ENCODE measurements at regions not wholly inside any gene's neighbourhood (a gene's known extent, or its start where the extent isn't known, plus 50 kb on each side); places are given as distances from the start of the nearest gene placed in this dataset.

DNA sequence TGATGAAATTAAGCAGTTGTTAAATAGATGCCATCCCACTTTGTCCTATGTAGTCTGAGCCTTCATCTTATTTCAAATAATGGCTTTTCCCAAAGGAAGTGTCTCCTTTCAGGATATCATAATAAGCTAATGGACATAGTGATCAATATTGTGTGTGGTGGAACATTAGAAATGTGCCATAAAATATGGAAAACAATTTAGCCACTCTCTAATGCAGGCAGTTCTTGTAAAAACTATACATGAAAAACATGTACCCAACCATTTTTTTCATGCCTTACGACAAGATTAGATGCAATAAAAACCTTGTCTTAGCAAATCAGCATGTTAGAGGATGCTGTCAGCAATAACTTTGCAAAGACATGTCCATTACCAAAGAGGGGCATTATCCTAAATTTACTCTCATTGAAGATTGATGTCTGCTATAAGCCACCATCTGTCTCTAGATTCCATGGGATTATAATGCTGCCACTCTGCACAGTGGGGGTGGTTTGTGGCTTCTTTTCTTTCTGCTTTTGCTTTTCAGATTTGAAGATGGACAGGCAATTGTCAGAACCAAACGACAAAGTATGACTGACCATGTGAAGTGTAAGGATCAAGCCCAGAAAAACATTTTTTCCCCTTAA is 724.0 kb upstream of the ZNF608 start:
- no peak for TF ChIP-seq TEAD4 (IDR thresholded peaks at IDR 0.05)
- TF ChIP-seq RAD21 (IDR thresholded peaks at IDR 0.05; ENCODE audit: low read depth), result no peak
- TF ChIP-seq NFIC (IDR thresholded peaks at IDR 0.05), result no peak
- no peak for TF ChIP-seq TAF1 (IDR thresholded peaks at IDR 0.05; ENCODE audit: low read depth)

DNA sequence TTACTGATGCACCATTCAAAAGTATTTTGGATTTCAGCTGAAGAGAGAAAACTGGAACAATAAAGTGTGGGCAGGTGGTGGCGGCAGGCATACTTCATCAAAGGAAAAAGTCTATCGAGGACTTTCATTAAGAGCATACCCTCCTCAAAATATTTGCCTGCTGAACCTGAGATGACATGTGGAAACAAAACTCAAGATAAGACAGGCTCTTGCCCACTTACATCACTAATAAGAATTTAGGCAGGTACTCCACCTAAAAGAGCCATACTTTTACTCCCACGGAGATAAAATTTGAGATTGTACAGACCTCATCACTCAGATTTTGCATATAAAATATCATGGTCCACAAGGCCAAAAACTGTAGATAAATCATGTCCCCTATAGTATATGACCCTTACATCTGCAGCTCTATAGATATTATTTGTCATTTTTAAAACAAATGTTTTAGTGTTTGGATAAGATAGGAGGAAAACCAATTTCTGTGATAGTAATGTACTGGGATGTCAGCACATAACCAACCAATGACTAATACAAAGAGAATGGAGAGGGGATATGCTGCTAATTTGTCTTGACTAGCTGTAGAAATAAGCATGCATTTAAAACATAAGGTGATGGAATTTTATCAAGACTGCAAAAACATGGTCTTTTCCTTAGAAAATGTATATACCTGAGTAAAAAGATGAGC is 730.6 kb upstream of the ZNF608 start:
- no peak for TF ChIP-seq CREB1 (IDR thresholded peaks at IDR 0.05; ENCODE audit: low read depth)
- TF ChIP-seq REST (IDR thresholded peaks at IDR 0.05; ENCODE audit: low read depth), result no peak
- TF ChIP-seq YY1 (IDR thresholded peaks at IDR 0.05; ENCODE audit: low read depth), result no peak
- no peak for TF ChIP-seq TCF12 (IDR thresholded peaks at IDR 0.05; ENCODE audit: low read depth)
- TF ChIP-seq CEBPB (IDR thresholded peaks at IDR 0.05), result no peak
- TF ChIP-seq ZBTB7A (IDR thresholded peaks at IDR 0.05; ENCODE audit: low read depth), result no peak
- no peak for TF ChIP-seq NFIC (IDR thresholded peaks at IDR 0.05)
- no peak for TF ChIP-seq TAF1 (IDR thresholded peaks at IDR 0.05; ENCODE audit: low read depth)
- TF ChIP-seq TEAD4 (IDR thresholded peaks at IDR 0.05), result no peak
- no peak for TF ChIP-seq RAD21 (IDR thresholded peaks at IDR 0.05; ENCODE audit: low read depth)

DNA sequence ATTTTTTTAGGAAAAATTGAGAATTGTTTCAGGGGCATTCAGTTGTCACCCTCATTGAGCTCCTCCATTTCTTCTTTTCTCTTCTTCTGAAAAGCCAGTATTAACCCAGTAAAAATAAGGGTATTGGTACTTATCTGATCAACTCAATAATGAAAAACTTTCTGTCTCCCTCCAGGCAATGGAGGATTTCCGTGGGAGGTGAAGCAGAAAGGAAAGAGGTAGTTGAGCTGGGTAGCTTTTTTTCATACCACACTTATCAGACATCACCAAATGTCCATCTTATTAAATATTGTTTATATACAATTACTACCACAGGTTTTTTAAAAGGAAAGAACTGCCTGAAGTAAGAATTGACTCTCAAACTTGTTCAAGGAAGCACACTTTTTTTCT is 731.1 kb upstream of the ZNF608 start:
- TF ChIP-seq RAD21 (IDR thresholded peaks at IDR 0.05; ENCODE audit: low read depth) (no peak), EGR1 (IDR thresholded peaks at IDR 0.05) (no peak), ZBTB7A (IDR thresholded peaks at IDR 0.05; ENCODE audit: low read depth) (no peak), REST (IDR thresholded peaks at IDR 0.05; ENCODE audit: low read depth) (no peak), MAX (IDR thresholded peaks at IDR 0.05) (no peak)

DNA sequence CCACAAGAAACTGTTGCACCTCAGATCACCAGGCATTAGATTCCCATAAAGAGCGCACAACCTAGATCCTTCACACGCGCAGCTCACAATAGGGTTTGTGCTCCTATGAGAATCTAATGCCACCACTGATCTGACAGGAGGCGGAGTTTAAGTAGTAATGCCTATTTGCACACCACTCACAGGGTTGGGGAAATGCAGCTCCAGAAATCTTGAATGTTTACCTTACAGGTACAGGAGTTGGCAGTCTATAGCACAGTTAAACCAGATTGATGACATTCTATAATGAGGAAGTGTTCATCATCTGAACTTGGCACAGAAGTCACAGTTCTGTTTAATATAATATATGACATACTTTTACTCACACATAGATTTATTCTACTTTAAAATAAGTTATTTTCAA is 732.2 kb upstream of the ZNF608 start:
- no peak for TF ChIP-seq YY1 (IDR thresholded peaks at IDR 0.05; ENCODE audit: low read depth)
- no peak for TF ChIP-seq CEBPB (IDR thresholded peaks at IDR 0.05)

GRCh38 chr5:125480911-125481310 is 734.5 kb upstream of the ZNF608 start:
- TF ChIP-seq FOXM1 (IDR thresholded peaks at IDR 0.05; ENCODE audit: borderline replicate concordance, low read depth), result no peak
- TF ChIP-seq ZBTB7A (IDR thresholded peaks at IDR 0.05; ENCODE audit: low read depth), result no peak
- TF ChIP-seq REST (IDR thresholded peaks at IDR 0.05; ENCODE audit: low read depth), result no peak

DNA sequence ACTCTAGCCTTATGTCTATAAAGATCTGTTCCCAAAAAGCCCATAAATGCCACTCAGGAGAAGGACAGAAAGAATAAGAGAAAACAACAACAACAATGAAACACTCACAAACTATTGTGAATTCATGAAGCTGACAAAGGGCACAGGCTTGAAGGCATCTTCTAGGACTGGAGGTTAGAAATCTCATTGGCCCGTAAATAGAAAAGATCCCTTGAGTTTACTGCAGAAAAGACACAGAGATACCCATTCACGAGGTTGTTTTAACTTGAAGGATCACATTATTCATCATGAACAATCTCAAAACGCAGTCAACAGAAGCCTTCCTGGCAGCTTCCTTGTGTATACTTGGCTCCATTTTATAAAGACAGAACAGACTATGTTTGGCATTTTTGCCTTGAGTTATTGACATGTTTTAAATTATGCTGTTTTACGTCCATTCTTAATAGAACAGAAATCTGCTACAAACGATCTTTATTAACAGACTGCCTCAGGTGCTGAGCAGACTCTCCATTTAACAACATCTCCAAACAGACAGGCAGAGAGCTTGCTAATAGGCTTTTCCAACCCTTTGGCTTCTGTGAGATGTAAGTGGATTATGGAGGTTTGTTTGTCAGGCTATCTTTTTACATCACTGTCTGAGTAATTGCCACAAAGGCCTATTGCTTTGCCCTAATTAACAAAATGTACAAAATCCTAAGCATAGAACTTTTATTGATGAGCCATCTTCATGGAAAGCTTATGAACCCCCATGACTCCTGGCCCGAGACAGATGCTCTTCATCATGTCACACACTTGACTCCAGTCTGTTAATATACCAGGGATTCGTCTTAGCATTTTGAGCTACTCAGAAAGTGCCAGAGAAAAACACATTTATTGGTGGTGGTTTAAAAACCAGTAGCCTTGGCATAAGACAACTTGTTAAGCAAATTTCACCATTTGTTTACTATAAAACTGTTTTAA is 735.3 kb upstream of the ZNF608 start:
- TF ChIP-seq, protein P1, sequence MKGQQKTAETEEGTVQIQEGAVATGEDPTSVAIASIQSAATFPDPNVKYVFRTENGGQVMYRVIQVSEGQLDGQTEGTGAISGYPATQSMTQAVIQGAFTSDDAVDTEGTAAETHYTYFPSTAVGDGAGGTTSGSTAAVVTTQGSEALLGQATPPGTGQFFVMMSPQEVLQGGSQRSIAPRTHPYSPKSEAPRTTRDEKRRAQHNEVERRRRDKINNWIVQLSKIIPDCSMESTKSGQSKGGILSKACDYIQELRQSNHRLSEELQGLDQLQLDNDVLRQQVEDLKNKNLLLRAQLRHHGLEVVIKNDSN (IDR thresholded peaks at IDR 0.05), result no peak
- TF ChIP-seq EP300 (IDR thresholded peaks at IDR 0.05; ENCODE audit: borderline replicate concordance) (no peak), TCF12 (IDR thresholded peaks at IDR 0.05; ENCODE audit: low read depth) (no peak), FOXM1 (IDR thresholded peaks at IDR 0.05; ENCODE audit: borderline replicate concordance, low read depth) (no peak), EGR1 (IDR thresholded peaks at IDR 0.05) (no peak), REST (IDR thresholded peaks at IDR 0.05; ENCODE audit: low read depth) (no peak), YY1 (IDR thresholded peaks at IDR 0.05; ENCODE audit: low read depth) (no peak), NFIC (IDR thresholded peaks at IDR 0.05) (no peak), MAX (IDR thresholded peaks at IDR 0.05) (no peak)
